Activated CD8-positive, alpha-beta memory T cell treated with anti-CD3 and anti-CD28 coated beads, Interleukin-2, amount 10 ng/mL, durations not matched to agents 7 days and 5 days (primary cell): ENCODE measurements at regions not wholly inside any gene's neighbourhood (a gene's known extent, or its start where the extent isn't known, plus 50 kb on each side); places are given as distances from the start of the nearest gene placed in this dataset.

ENCODE experiments used
- ATAC-seq: fragments of 150-1000 bp; cut with Tn5 transposase; one replicate; pipeline ENCODE4 v1.10.0; 2021; ENCODE audit warnings: moderate library complexity
- CTCF ChIA-PET: fragments of 350-600 bp; sonication (Branson Sonifier 250); formaldehyde crosslinking; loops from one replicate; lab custom pipeline; 2021; ENCODE audit warnings: antibody characterized with exemption; lab: Charles Lee
- DNase-seq: peaks from one replicate; pipeline ENCODE4 v3.0.0-alpha.2; 2020
- H3K27ac Mint-ChIP-seq: one replicate; pipeline ENCODE4 v1.8.0; 2021; ENCODE audit warnings: mild to moderate bottlenecking, mixed read lengths
- H3K27me3 Mint-ChIP-seq: one replicate; pipeline ENCODE4 v1.8.0; 2021; ENCODE audit warnings: mixed read lengths
- H3K36me3 Mint-ChIP-seq: one replicate; pipeline ENCODE4 v1.8.0; 2021; ENCODE audit warnings: mild to moderate bottlenecking, mixed read lengths
- H3K4me1 Mint-ChIP-seq: one replicate; pipeline ENCODE4 v1.8.0; 2021; ENCODE audit warnings: mixed read lengths
- H3K4me3 Mint-ChIP-seq: one replicate; pipeline ENCODE4 v1.8.0; 2021; ENCODE audit warnings: mild to moderate bottlenecking, moderate library complexity, mixed read lengths
- H3K9me3 Mint-ChIP-seq: one replicate; pipeline ENCODE4 v1.8.0; 2022; ENCODE audit warnings: low read depth, mixed read lengths

DNA sequence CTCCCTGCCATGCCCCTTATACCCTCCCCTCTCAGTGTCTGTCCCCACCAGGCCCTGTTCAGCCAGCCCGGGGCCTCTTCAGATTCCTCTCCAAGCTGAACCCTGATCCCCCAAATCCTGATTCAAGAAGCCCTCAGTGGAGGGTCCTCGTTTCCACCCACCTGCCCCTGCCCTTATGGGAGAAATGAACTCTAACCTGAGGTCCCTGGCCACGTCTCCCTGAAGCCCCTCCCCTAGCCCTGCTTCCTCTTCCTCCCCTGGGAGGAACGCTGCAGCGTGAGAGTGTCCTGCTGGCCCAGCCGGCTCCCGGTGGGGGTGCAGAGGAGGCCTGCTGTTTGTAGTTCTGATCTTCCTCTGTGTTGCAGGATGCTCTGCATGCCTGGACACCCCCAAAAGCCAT, 56.7 kb upstream of the GLI2 start:
- CTCF ChIA-PET = no interaction called here
- H3K27me3 Mint-ChIP-seq = peaks cover 16% of the 10 kb centered on the region
- no peak overlapping the region for H3K27ac Mint-ChIP-seq
- H3K36me3 Mint-ChIP-seq = no peaks in the 10 kb centered on the region
- no peaks in the 10 kb centered on the region for H3K9me3 Mint-ChIP-seq
- DNase-seq (no peak), ATAC-seq (no peak)
- H3K4me3 Mint-ChIP-seq = no peak overlapping the region
- no peaks in the 10 kb centered on the region for H3K4me1 Mint-ChIP-seq

DNA sequence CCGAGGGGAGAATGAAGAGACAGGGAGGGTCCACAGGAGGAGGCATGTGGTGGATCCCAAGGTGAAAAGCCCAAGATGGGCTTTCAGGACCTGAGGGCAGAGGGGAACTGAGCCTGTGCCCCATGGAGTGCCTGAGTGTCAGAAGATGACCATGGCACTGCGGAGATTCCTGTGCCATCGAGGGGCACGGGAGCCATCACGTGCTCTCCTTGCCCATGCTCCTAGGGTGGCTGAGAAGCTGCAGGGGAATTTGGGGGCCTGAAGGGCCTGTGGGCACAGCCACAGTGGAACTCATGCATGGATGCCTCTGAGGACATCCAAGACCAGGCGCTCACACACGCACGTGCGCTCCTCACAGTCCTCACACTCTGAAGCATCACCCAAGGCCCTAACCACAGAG, 56.1 kb upstream of the GLI2 start:
- no peak for DNase-seq
- no peak for ATAC-seq
- H3K36me3 Mint-ChIP-seq = no peaks in the 10 kb centered on the region
- peaks cover 18% of the 10 kb centered on the region for H3K27me3 Mint-ChIP-seq
- no peaks in the 10 kb centered on the region for H3K9me3 Mint-ChIP-seq
- H3K4me1 Mint-ChIP-seq = no peaks in the 10 kb centered on the region
- CTCF ChIA-PET = interaction anchor here (0.6 kb wide), 1 partner anchor 1037 kb away, joined by 5 read pairs; no protein-coding TSS in a partner anchor
- no peak overlapping the region for H3K27ac Mint-ChIP-seq
- no peak overlapping the region for H3K4me3 Mint-ChIP-seq

DNA sequence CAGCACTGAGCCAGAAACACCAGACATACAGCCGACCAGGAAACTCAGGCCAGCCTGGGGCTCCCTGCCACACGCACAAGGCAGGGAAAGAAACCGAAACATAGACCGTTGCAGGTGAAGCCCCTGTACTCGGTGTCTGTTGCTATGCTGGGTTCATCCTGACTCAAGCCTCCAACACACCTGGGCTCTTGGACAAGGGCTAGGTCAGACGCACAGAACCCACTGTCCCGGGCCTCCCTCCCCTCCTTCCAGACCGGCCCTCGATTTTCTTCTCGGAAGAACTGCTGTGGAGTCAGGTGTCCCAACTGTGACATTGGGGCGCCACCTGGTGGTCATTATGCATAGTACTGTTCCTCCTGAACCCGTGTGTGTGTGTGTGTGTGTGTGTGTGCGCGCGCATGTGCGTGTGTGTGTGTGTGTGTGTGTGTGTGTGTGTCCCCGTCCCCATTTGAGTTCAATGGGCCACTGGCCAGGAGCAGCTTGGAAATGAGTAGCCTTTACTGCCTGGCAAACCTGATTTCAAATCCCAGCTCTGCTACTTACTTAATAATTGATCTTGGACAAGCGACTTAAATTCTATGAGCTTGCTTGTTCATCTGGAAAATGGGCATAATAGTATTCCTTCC, 55.4 kb upstream of the GLI2 start:
- Mint-ChIP-seq H3K36me3 (no peaks in the 10 kb centered on the region), H3K27me3 (peaks cover 20% of the 10 kb centered on the region), H3K9me3 (no peaks in the 10 kb centered on the region), H3K27ac (no peak overlapping the region), H3K4me3 (no peak overlapping the region), H3K4me1 (no peaks in the 10 kb centered on the region)
- DNase-seq (peak; percentile 78), ATAC-seq (peak; percentile 81)
- CTCF ChIA-PET = interaction anchor here (0.6 to 2.0 kb wide), 13 partner anchors 10 to 1039 kb away, joined by 3 to 16 read pairs (median 4); no protein-coding TSS in a partner anchor

DNA sequence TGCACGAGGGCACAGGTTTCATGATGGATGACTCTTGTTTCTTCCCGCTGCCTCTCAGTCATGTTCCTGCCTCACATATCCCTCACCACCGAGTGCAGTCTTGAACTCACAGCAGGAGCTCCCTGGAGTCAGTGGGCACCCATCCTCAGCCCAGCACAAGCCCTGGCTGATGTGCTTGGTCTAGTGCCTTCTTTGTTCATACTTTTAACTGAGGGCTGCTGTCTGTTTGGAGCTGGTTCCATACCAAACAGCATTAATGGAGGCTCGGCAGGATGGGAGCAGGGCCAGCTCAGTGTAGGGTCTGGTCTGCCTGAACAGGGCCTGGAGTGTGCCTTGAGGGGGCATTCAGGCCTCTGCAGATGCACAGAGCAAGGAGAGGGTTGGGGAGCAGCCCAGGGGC, 54.5 kb upstream of the GLI2 start:
- no peak for ATAC-seq
- H3K4me1 Mint-ChIP-seq = no peaks in the 10 kb centered on the region
- H3K4me3 Mint-ChIP-seq = no peak overlapping the region
- H3K36me3 Mint-ChIP-seq = no peaks in the 10 kb centered on the region
- H3K9me3 Mint-ChIP-seq = no peaks in the 10 kb centered on the region
- peaks cover 16% of the 10 kb centered on the region for H3K27me3 Mint-ChIP-seq
- DNase-seq = no peak
- H3K27ac Mint-ChIP-seq = no peak overlapping the region
- CTCF ChIA-PET = interaction anchor here (0.7 to 2.0 kb wide), 10 partner anchors 10 to 1040 kb away, joined by 3 to 16 read pairs (median 4); no protein-coding TSS in a partner anchor

DNA sequence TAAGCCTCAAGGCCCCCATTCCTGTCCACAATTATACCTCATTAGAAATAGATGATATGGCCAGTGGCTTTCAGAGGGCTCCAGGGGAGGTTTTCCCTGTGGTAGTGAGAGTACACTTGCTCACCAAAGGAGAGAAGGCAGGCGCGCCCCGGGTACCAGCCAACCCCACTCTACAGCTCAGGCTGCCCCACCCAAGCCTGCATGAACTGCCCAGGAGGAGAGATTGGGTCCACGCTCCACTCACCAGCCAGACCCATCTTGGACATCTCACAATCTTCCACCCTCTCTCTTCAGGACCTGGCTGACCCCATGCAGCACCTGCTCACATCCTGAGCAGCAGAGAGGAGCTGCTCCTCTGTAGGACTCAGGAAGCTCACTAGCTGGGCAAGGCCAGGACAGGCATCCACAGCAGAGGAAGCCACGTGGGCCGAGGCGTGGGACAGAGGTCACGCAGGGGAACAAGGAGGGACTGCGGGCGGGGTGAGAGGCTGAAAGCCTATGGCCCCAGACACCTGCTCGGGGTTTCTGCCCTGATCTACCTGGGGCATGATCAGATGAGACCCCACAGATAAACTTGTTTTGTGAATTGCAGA, 53.9 kb upstream of the GLI2 start:
- no peak overlapping the region for H3K27ac Mint-ChIP-seq
- no peaks in the 10 kb centered on the region for H3K36me3 Mint-ChIP-seq
- H3K4me3 Mint-ChIP-seq = no peak overlapping the region
- DNase-seq (no peak), ATAC-seq (no peak)
- no peaks in the 10 kb centered on the region for H3K4me1 Mint-ChIP-seq
- CTCF ChIA-PET = interaction anchor here (1.0 to 2.0 kb wide), 6 partner anchors 9 to 1041 kb away, joined by 3 to 16 read pairs (median 4); no protein-coding TSS in a partner anchor
- H3K9me3 Mint-ChIP-seq = no peaks in the 10 kb centered on the region
- peaks cover 10% of the 10 kb centered on the region for H3K27me3 Mint-ChIP-seq

DNA sequence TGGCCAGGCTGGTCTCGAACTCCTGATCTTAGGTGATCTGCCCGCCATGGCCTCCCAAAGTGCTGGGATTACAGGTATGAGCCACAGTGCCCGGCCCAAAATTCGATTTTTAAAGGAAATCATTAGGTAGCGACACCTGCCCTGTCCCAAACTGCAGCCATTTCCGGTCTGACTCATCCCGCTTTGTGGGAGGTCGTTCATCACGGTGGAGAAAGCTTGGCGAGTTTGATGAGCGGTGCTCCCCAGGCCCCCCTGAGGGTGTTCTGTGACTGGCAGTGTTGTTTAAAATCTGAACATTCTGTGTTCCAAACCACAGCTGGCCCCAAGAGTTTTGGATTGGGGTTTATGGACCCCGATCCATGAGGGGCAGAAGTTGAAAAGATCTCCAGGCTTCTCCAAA, 53.0 kb upstream of the GLI2 start:
- H3K36me3 Mint-ChIP-seq = no peaks in the 10 kb centered on the region
- ATAC-seq (no peak), DNase-seq (no peak)
- H3K9me3 Mint-ChIP-seq = no peaks in the 10 kb centered on the region
- CTCF ChIA-PET = interaction anchor here (1.0 kb wide), 1 partner anchor 140 kb away, joined by 3 read pairs; no protein-coding TSS in a partner anchor
- no peak overlapping the region for H3K27ac Mint-ChIP-seq
- H3K27me3 Mint-ChIP-seq = peaks cover 7% of the 10 kb centered on the region
- no peak overlapping the region for H3K4me3 Mint-ChIP-seq
- no peaks in the 10 kb centered on the region for H3K4me1 Mint-ChIP-seq

DNA sequence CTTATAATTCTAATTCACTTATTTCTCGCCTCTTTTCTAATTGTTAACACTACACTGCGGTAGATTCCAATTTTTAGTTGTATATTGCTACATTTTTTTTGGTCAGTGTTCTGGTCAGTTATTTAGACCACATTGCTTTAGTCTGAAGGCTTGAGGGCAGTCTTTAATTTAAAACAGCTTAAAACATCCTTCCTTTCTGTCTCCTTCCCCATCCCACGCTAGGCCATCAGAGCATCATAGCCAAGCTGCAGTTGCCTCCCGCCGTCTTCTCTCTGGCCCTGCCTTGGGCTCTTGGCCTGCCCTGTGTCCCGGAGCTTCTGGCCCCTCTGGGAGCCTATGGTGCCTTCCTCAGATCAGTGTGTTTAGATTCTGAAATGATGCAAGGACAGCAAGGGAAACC, 52.6 kb upstream of the GLI2 start:
- H3K27me3 Mint-ChIP-seq = peaks cover 7% of the 10 kb centered on the region
- DNase-seq = no peak
- H3K36me3 Mint-ChIP-seq = no peaks in the 10 kb centered on the region
- ATAC-seq = no peak
- CTCF ChIA-PET = interaction anchor here (1.0 kb wide), 1 partner anchor 140 kb away, joined by 3 read pairs; no protein-coding TSS in a partner anchor
- H3K27ac Mint-ChIP-seq = no peak overlapping the region
- no peaks in the 10 kb centered on the region for H3K9me3 Mint-ChIP-seq
- no peak overlapping the region for H3K4me3 Mint-ChIP-seq
- H3K4me1 Mint-ChIP-seq = no peaks in the 10 kb centered on the region

DNA sequence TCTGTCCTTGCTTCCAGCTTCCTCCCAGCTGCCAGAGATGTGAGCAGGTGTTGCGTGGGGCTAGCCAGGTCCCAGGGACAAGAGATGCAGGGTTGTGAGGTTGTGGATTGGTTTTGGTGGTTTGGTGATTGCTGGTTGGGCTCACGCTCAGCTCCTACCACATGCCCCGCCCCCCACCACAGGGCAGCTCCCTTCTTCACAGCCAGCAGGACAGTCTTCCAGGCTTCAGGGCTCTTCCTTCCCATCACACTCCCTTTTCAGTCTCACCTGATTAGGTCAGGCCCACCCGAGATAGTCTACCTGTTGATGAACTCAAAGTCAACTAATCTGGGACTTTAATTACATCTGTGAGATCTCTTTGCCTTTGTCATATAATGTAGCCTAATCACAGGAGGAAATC, 52.0 kb upstream of the GLI2 start:
- ATAC-seq = no peak
- peaks cover 7% of the 10 kb centered on the region for H3K27me3 Mint-ChIP-seq
- H3K4me1 Mint-ChIP-seq = no peaks in the 10 kb centered on the region
- H3K36me3 Mint-ChIP-seq = no peaks in the 10 kb centered on the region
- no peak overlapping the region for H3K4me3 Mint-ChIP-seq
- H3K9me3 Mint-ChIP-seq = no peaks in the 10 kb centered on the region
- no peak overlapping the region for H3K27ac Mint-ChIP-seq
- DNase-seq = no peak
- CTCF ChIA-PET = interaction anchor here (1.0 kb wide), 1 partner anchor 141 kb away, joined by 3 read pairs; no protein-coding TSS in a partner anchor

DNA sequence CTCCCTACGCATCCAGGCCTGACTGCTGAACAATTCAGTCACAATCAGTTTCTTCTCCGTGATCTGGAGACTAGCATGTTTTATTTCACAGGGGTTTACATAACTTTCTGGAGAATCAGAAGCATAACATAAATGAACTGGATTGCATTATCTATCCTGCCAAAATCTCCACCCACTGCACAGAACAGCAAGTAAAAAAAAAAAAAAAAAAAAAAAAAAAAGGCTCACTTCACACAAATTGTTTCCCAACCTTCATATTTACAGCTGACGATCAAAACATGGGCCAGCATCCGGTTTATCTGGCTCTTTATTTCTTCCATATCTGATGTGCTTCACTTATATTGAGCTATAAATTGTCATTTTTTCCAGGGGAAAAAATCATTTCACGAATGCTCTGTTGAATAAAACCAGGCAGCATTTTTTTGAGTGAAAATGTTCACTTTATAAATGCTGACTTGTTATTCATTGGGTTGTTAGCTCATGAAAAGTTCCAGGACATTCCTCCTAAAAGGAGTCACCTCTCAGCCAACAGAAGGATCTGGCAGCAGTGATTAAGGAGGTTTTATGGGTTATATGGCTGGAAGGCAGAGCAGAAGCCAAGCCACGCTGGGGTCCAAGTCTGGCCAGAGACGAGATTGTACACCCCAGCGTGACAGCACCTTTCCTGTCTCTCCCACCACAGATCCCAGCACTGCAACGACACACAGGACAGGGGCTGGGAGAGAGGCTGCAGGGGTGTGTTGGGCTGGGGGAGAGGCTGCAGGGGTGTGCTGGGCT, 51.2 kb upstream of the GLI2 start:
- CTCF ChIA-PET = no interaction called here
- Mint-ChIP-seq H3K9me3 (no peaks in the 10 kb centered on the region), H3K27me3 (peaks cover 7% of the 10 kb centered on the region), H3K4me1 (no peaks in the 10 kb centered on the region), H3K27ac (no peak overlapping the region), H3K36me3 (no peaks in the 10 kb centered on the region), H3K4me3 (no peak overlapping the region)
- ATAC-seq (no peak), DNase-seq (no peak)

DNA sequence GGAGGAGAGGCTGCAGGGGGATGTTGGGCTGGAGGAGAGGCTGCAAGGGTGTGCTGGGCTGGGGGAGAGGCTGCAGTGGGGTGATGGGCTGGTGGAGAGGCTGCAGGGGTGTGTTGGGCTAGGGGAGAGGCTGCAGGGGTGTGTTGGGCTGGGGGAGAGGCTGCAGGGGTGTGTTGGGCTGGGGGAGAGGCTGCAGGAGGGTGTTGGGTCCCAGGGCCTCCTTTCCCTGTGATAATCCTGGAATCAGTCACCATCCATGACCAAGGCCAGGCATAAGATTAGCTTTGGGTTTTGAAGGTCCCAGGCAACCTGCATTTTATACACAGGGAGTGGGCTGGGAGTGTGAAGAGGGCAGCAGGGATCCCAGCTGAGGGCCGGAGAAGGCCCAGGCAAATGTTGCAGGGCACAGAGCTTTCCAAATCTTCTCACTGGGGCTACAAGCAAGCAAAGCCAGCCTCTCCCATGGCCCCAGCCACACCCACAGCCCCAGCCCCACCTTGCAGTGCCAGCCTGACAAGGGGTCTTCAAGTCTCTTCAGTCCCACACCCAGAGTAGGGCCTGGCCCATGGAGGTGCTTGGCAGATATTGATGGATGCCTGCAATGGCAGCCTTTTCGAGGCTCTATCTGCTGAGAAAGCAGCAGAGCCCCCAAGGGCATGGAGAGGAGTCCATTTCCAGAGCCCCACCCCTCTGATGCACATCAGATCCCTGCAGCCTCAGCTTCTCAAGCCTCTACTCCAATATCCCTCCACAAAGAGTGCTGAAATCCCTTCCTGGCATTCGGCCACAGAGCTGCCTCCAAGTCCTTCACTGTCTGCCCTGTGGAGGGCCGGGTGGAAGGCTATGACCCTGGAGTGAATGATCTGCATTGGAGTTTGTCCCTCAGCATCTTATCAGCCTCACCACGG, 50.3 kb upstream of the GLI2 start:
- Mint-ChIP-seq H3K4me3 (no peak overlapping the region), H3K4me1 (no peaks in the 10 kb centered on the region), H3K27ac (no peak overlapping the region), H3K36me3 (no peaks in the 10 kb centered on the region), H3K9me3 (no peaks in the 10 kb centered on the region), H3K27me3 (peaks cover 7% of the 10 kb centered on the region)
- ATAC-seq (no peak), DNase-seq (no peak)
- CTCF ChIA-PET = interaction anchor here (0.7 to 0.9 kb wide), 3 partner anchors 8 to 1829 kb away, joined by 3 to 4 read pairs (median 4); no protein-coding TSS in a partner anchor
